ENCODE measurements at regions not wholly inside any gene's neighbourhood (a gene's known extent, or its start where the extent isn't known, plus 50 kb on each side); places are given as distances from the start of the nearest gene placed in this dataset.

GRCh38 chr2:204477358-204477950 lies 67.8 kb upstream of the PARD3B start:
- H4K5ac ChIP-seq (ENCODE audit: insufficient read length, low read depth, low read length), result no peak overlapping the region
- H2BK20ac ChIP-seq (ENCODE audit: low read depth, low read length, poor library complexity, severe bottlenecking), result no peak overlapping the region
- no peaks in the 10 kb centered on the region for H3K4me1 ChIP-seq (ENCODE audit: insufficient read depth, low read length)
- no peak overlapping the region for H2BK120ac ChIP-seq (ENCODE audit: low read depth, low read length, poor library complexity, severe bottlenecking)
- no peaks in the 10 kb centered on the region for H3K79me2 ChIP-seq (ENCODE audit: insufficient read depth, low read length)
- no peak for DNase-seq
- no peaks in the 10 kb centered on the region for H3K27me3 Mint-ChIP-seq (ENCODE audit: low read depth)
- H3K18ac ChIP-seq (ENCODE audit: insufficient read length, low read depth, low read length), result no peak overlapping the region
- H3K9me3 Mint-ChIP-seq, result no peaks in the 10 kb centered on the region
- no peak overlapping the region for H2AK5ac ChIP-seq (ENCODE audit: insufficient read length, low read length)
- no peak overlapping the region for H2BK12ac ChIP-seq (ENCODE audit: insufficient read length, low read depth, low read length)
- no peaks in the 10 kb centered on the region for H3K79me1 ChIP-seq (ENCODE audit: insufficient read depth, low read depth, low read length, poor library complexity, severe bottlenecking)
- no peaks in the 10 kb centered on the region for H3K27me3 ChIP-seq (ENCODE audit: insufficient read depth, low read length)
- no peak overlapping the region for H3K56ac ChIP-seq (ENCODE audit: insufficient read length, low read depth, low read length)
- no peak overlapping the region for H2AFZ ChIP-seq (ENCODE audit: low read length)
- H2BK5ac ChIP-seq (ENCODE audit: insufficient read length, low read length), result no peak overlapping the region
- H3K23ac ChIP-seq (ENCODE audit: insufficient read length, low read depth, low read length), result no peak overlapping the region
- no peak overlapping the region for H3K9ac ChIP-seq (ENCODE audit: extremely low read depth, insufficient read length, low read length)
- no peak overlapping the region for H2BK15ac ChIP-seq (ENCODE audit: low read depth, low read length)
- no peaks in the 10 kb centered on the region for H3K9me3 ChIP-seq (ENCODE audit: control insufficient read depth, low read depth, low read length)
- H3K4me2 ChIP-seq (ENCODE audit: insufficient read depth, insufficient read length, low read length), result no peak overlapping the region
- no peak overlapping the region for H3K27ac ChIP-seq (ENCODE audit: insufficient read length, low read depth, low read length)
- no peaks in the 10 kb centered on the region for H4K20me1 ChIP-seq (ENCODE audit: control insufficient read depth, insufficient read depth, insufficient read length)
- no peaks in the 10 kb centered on the region; a peak in 1 of 7 replicates for H3K36me3 Mint-ChIP-seq (ENCODE audit: insufficient read depth in 1 of 3, low read depth in 3 of 3)
- no peak overlapping the region for H4K91ac ChIP-seq (ENCODE audit: insufficient read length, low read depth, low read length)
- peaks cover 0 to under 1% of the 10 kb centered on the region in 2 experiments; a peak in 1 of 4 replicates for H3K4me1 Mint-ChIP-seq
- no peaks in the 10 kb centered on the region for H3K23me2 ChIP-seq (ENCODE audit: insufficient read length, low read depth, low read length, poor library complexity, severe bottlenecking)
- no peak overlapping the region for H3K14ac ChIP-seq (ENCODE audit: insufficient read depth, low read length)
- H4K8ac ChIP-seq (replicated peaks; ENCODE audit: insufficient read length, low read depth, low read length), result no peak overlapping the region
- no peak for TF ChIP-seq CTCF (conservative IDR thresholded peaks at IDR 0.05)
- WGBS (ENCODE audit: extremely low coverage, insufficient read length, low lambda C conversion rate), result no CpG with 5 or more reads among the region's 4 CpGs
- no peak overlapping the region for H3K27ac Mint-ChIP-seq
- no peak overlapping the region for H3K4ac ChIP-seq (ENCODE audit: low read depth, low read length)
- no peak overlapping the region for H3T11ph ChIP-seq (ENCODE audit: low read length)
- H3K4me3 Mint-ChIP-seq, result no peak overlapping the region

All from H9 (cell line).